HAP-1 (cell line): ENCODE measurements at regions not wholly inside any gene's neighbourhood (a gene's known extent, or its start where the extent isn't known, plus 50 kb on each side); places are given as distances from the start of the nearest gene placed in this dataset.
"Not testable (repeated sequence)": the region's sequence is repeated elsewhere in the genome, so short reads cannot be mapped to it uniquely, and the experiment has no call there.

Experiments
- DNase-seq, 2 experiments: peaks; one replicate each; pipeline ENCODE4 v3.0.0-alpha.2; 2016 to 2020; ENCODE audit warnings: low spot score in 2 of 2
- H3K27me3 ChIP-seq: fragments of 250-450 bp; sonication (Bioruptor Pico); 2 replicates; pipeline ENCODE4 v1.5.1; 2020; ENCODE audit warnings: low read depth, mild to moderate bottlenecking, moderate library complexity
- H3K36me3 ChIP-seq: fragments of 250-450 bp; sonication (Bioruptor Pico); replicated peaks from 2 replicates; pipeline ENCODE4 v1.5.1; 2020; ENCODE audit warnings: mild to moderate bottlenecking
- H3K4me1 ChIP-seq: fragments of 250-450 bp; sonication (Bioruptor Pico); 2 replicates; pipeline ENCODE4 v1.5.1; 2020; ENCODE audit warnings: mild to moderate bottlenecking
- H3K4me3 ChIP-seq: fragments of 250-450 bp; sonication (Bioruptor Pico); 2 replicates; pipeline ENCODE4 v1.5.1; 2020; ENCODE audit warnings: mild to moderate bottlenecking, moderate library complexity
- H3K9me3 ChIP-seq: fragments of 250-450 bp; sonication (Bioruptor Pico); 2 replicates; pipeline ENCODE4 v1.5.1; 2020; ENCODE audit warnings: mild to moderate bottlenecking, moderate library complexity
- in situ Hi-C: fragments of 300-500 bp; cut with MboI; formaldehyde crosslinking; loops from 3 replicates; pipeline ENCODE4 v1.14.3; 2020; ENCODE audit warnings: low sequenced_read_pairs, inconsistent platforms, mixed read lengths

DNA sequence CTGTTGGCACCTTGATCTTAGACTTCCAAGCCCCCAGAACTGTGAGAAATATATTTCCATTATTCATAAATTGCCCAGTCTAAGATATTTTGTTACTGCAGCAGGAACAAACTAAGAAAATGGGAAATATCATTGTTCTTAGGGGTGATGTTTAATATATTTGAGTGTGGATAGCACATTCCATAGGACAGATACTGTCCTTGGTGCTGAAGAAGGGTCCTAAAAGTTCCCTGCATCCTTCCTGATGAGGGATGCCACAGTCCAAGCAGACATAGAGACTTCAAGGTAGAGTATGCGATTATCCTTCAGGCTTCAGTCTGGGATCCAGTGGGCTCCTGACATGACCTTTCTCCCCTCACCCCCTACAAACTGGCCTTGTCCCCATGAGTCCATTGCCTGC, 689.0 kb downstream of the TDRD15 start:
- Histone ChIP-seq H3K9me3 (no peaks in the 10 kb centered on the region), H3K4me1 (no peaks in the 10 kb centered on the region), H3K36me3 (no peaks in the 10 kb centered on the region), H3K4me3 (no peak overlapping the region), H3K27me3 (no peaks in the 10 kb centered on the region)
- no peak for DNase-seq
- in situ Hi-C loops: no loop called here

DNA sequence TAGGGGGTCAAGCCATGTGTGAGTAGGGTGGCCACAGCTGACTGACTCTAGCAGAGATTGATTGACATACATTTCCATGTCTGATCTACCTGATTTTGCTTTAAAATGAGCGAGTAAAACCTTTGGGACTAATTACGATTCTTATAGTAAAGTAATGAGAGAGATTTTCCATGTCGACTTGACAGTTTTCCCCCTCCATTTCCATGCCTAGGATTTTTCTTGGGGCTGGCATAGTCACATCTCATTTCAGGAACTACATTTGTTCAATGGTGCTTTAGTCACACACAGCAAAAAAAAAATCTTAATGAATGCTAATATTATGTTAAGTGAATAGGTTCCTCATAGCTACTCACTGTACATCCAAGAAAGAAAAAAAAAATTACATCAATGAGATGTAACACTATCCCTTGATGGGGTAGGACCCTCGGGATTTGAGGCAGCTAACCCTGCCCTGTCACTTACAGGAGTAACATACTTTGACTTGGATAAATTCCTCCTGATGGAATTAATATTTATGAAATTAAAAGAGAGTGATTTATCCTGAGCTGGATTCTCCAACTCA, 690.9 kb downstream of the TDRD15 start:
- no peak for DNase-seq
- Histone ChIP-seq H3K27me3 (no peaks in the 10 kb centered on the region), H3K4me1 (no peaks in the 10 kb centered on the region), H3K9me3 (no peaks in the 10 kb centered on the region), H3K36me3 (no peaks in the 10 kb centered on the region), H3K4me3 (no peak overlapping the region)
- in situ Hi-C loops: no loop called here

DNA sequence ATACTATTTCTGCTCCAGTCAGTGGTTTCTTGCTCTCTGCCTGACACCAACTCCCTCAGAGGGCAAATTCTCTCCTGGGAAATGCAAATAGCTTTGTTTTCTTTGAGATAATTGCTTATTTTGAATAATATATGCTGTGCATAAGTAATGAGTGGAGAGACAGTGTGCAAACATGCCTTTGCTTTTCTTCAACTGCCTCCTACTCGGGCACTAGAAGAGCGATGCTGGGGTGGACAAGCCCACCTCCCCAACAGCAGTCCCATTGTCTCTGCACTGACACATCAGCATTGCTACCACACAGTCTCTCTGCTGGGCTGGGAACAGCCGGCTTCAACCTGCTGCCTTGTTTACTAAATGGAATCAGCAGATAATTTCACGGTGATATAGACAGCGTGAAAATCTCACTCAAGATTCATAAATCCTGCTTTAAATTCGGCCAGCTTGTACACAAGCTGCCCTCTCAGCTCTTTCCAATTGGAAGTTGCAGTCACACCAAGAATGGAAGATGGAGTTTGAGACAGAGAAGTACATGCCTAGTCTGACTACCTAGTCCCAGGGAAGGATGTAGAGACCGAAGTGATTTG, 694.5 kb downstream of the TDRD15 start:
- H3K27me3 ChIP-seq: no peaks in the 10 kb centered on the region
- no peak for DNase-seq
- no peaks in the 10 kb centered on the region for H3K36me3 ChIP-seq
- in situ Hi-C loops: no loop called here
- H3K4me1 ChIP-seq: peaks cover 11% of the 10 kb centered on the region
- H3K9me3 ChIP-seq: no peaks in the 10 kb centered on the region
- no peak overlapping the region for H3K4me3 ChIP-seq

DNA sequence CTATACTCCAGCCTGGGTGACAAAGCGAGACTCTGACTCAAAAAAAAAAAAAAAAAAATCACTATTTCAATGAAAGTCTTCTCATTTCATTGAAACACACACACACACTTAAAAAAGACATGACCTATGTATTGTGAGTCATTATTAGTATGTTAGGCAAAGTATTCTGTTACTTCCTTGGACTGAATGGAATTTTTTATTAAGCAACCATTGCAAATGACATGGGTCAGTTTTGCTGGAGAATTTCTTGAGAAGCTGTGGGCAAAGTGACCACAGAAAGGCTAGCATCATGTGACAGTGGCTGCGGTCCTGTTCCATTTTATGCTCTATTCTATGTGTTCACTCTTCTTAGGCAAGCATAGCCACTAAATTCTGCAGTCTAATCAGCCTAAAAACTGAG, 695.7 kb downstream of the TDRD15 start:
- H3K27me3 ChIP-seq: no peaks in the 10 kb centered on the region
- peaks cover 11% of the 10 kb centered on the region for H3K4me1 ChIP-seq
- no peaks in the 10 kb centered on the region for H3K36me3 ChIP-seq
- DNase-seq: no peak
- no peak overlapping the region for H3K4me3 ChIP-seq
- H3K9me3 ChIP-seq: no peaks in the 10 kb centered on the region
- in situ Hi-C loops: no loop called here

DNA sequence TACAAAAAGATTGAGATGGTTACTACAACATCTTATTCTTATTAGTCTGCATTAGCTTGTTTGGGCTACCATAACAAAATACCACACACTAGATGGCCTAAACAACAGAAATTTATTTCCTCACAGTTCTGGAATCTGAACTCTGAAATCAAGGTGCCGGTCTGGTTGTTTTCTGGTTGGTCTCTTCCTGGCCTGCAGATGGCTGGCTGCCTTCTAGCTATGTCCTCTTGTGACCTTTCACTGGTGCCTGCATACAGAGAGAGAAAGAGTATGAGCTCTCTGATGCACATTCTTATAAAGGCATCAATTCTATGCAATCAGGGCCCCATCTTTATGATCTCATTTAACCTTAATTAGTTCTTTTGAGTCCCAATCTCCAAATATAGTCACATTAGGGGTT, 696.5 kb downstream of the TDRD15 start:
- Histone ChIP-seq H3K4me3 (no peak overlapping the region), H3K4me1 (peaks cover 11% of the 10 kb centered on the region), H3K9me3 (no peaks in the 10 kb centered on the region), H3K36me3 (no peaks in the 10 kb centered on the region), H3K27me3 (no peaks in the 10 kb centered on the region)
- in situ Hi-C loops: no loop called here
- no peak for DNase-seq

DNA sequence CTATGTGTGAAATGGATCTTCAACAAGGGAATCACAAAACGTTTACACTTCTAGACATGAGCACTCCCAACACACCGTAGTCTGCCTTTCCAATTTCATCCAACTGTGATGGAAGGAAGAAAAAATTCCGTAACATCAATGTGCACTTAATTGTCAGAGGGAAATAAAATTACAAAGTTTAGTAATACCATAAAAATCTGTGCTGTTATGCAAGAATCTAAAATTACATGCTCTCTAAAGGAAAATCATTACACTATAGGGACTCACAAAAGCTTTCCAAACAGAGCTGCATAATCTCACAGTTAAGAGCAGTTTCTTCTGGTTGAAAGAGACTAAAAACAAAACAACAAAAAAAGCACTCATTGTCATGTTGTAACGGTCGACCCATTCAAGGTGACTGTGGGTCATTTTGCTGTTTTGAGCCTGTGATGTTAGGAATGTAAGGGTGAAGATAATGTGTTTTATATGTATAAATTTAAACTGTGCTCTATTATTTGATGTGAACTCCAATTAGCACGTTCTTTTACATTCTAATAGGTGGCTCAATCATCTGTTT, 698.0 kb downstream of the TDRD15 start:
- Histone ChIP-seq H3K27me3 (no peaks in the 10 kb centered on the region), H3K4me3 (no peak overlapping the region), H3K4me1 (peaks cover 11% of the 10 kb centered on the region), H3K36me3 (no peaks in the 10 kb centered on the region), H3K9me3 (no peaks in the 10 kb centered on the region)
- in situ Hi-C loops: no loop called here
- DNase-seq: peak; percentile 28 to 81

DNA sequence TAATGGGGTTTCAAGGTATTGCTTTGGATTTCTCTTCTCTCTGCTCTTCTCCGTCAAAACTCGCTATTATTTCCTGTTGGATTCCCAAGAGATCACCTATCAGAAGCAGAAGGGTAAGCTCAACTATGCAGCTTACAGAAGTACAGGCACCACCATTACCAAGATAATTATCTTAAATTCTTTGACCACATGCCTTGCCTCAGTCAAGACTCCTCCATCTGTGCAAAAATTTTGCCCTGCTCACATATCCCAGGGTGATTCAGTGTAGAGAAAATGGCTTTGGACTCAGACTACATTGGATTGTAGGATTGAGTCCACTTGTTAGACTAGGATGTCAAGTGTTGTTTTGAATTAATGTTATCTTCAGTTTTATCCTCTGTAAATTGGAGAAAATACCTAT, 698.7 kb downstream of the TDRD15 start:
- H3K9me3 ChIP-seq: no peaks in the 10 kb centered on the region
- H3K36me3 ChIP-seq: no peaks in the 10 kb centered on the region
- H3K27me3 ChIP-seq: no peaks in the 10 kb centered on the region
- peaks cover 11% of the 10 kb centered on the region for H3K4me1 ChIP-seq
- in situ Hi-C loops: no loop called here
- DNase-seq: no peak
- H3K4me3 ChIP-seq: no peak overlapping the region

DNA sequence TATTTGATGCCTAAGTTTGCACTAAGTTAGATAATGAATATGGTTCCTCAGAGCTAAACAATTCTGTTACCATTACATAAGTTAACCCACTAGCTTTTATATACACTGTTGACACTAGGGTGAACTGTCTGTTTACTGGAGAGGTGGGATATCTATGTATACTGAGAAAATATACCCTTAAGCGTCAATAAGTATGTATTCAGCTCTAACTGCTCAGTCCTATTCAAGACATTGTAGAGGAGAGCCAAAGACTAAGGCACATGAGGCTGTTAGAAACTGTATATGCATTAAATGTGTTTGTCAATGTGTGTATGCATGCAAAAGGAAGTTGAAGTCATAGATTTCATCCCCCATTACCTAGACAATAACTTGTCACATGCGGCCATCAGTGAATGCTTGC, 710.0 kb downstream of the TDRD15 start:
- Histone ChIP-seq H3K36me3 (no peaks in the 10 kb centered on the region), H3K4me3 (no peak overlapping the region), H3K4me1 (no peaks in the 10 kb centered on the region), H3K9me3 (no peaks in the 10 kb centered on the region), H3K27me3 (no peaks in the 10 kb centered on the region)
- no peak for DNase-seq
- in situ Hi-C loops: no loop called here

DNA sequence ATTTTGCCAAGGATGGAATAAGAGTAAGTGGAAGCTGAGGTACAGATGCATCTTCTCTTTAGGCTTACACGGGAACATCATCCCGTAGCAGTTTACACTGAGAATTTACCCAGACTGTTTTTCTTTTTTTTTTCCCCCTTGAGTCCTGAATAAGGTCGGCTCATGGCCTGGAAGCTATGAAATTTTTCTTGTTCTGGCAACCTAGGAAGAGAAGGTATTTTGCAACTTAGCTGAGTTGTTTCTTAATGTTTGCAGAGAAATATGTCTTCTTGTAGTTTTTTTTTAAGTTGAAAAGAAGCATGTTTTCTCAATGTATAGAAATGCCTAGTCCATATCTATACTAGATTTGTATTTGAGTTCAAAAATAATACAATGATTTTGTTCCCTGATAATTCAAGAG, 712.5 kb downstream of the TDRD15 start:
- H3K9me3 ChIP-seq: no peaks in the 10 kb centered on the region
- no peaks in the 10 kb centered on the region for H3K27me3 ChIP-seq
- H3K4me3 ChIP-seq: no peak overlapping the region
- in situ Hi-C loops: no loop called here
- no peaks in the 10 kb centered on the region for H3K36me3 ChIP-seq
- H3K4me1 ChIP-seq: peaks cover 6% of the 10 kb centered on the region
- no peak for DNase-seq

DNA sequence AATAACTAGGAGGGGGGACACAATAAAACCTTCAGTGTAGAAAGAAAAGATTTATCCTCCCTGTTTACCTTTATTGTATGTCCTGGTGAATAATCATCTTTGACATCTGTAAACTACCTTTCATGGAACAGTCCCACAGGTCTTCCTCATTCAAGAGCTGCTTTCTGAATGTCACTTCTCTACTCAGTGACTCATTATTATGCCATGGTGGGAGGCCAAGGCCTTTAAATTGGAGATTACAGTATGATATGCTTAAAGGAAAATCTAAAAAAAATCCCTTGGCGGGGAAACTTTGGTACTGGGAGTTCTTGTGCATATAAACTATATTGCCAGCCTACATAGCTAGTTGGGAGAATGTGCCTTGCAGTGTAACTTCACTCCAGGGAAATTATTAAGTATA, 713.0 kb downstream of the TDRD15 start:
- H3K4me3 ChIP-seq: no peak overlapping the region
- H3K4me1 ChIP-seq: peaks cover 6% of the 10 kb centered on the region
- no peaks in the 10 kb centered on the region for H3K9me3 ChIP-seq
- no peaks in the 10 kb centered on the region for H3K36me3 ChIP-seq
- DNase-seq: no peak
- in situ Hi-C loops: no loop called here
- no peaks in the 10 kb centered on the region for H3K27me3 ChIP-seq

DNA sequence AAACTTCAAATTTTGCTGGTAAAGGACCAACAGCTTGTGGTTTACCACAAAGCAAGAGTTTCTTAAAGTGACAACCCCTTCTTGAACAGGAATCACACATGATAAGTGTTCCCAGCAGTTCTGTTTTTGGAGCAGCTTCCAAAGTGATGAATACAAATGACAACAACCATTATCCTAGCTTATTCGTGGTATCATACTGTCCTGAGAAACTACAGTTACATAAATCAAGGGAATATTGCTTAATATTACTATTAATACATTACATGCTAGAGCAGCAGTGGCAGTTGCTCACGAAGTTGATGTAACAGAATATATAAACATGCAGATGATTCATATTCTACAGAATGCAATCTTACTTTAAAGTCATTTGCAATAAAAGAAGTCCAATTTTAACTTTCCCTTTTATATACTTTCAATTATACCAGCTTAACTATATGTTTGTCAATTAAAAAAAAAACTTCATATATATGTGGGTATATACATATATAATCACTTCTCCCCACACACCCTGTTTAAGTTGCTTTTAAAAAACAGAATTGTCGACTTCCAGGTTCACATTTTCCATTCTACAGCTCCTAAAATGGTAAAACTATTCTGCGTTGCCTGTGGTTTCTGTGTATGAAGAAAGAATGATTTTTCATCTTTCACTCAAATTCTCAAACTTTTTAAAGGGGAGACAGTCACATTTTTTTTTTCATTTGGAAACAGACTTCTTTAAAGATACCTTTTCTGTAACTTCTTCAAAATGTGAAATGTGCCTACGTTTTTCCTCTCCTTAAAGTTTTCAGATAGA, 713.6 kb downstream of the TDRD15 start:
- Histone ChIP-seq H3K4me1 (peaks cover 6% of the 10 kb centered on the region), H3K4me3 (no peak overlapping the region), H3K36me3 (no peaks in the 10 kb centered on the region), H3K27me3 (no peaks in the 10 kb centered on the region), H3K9me3 (no peaks in the 10 kb centered on the region)
- no peak for DNase-seq
- in situ Hi-C loops: no loop called here

DNA sequence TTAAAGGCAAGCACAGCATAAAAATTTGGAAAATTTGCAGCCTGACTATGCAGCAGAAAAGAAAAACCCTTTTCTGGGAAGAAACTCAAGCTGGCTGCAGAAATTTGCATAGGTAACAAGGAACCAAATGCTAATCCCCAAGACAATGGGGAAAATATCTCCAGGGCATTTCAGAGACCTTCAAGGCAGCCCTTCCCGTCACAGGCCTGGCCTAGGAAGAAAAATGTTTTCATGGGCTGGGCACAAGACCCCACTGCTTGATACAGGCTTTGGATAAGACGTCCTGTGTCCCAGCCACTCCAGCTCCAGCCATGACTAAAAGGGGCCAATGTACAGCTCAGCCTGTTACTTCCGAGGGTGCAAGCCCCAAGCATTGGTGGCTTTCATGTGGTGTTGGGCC, 717.6 kb downstream of the TDRD15 start:
- in situ Hi-C loops: no loop called here

DNA sequence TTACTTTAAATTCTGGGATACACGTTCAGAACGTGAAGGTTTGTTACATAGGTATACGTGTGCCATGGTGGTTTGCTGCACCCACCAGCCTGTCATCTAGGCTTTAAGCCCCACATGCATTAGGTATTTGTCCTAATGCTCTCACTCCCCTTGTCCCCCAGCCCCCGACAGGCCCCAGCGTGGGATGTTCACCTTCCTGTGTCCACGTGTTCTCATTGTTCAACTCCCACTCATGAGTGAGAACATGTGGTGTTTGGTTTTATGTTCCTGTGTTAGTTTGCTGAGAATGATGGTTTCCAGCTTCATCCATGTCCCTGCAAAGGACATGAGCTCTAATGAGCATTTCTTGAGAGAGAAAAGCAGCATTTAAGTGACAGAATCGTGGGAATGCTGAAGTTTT, 726.6 kb downstream of the TDRD15 start:
- DNase-seq, in situ Hi-C loops, H3K36me3 ChIP-seq: not testable (repeated sequence)

More for the DNA sequence above, 717.6 kb downstream of the TDRD15 start:
- Histone ChIP-seq H3K27me3 (no peaks in the 10 kb centered on the region), H3K4me3 (no peak overlapping the region), H3K4me1 (peaks cover 6% of the 10 kb centered on the region), H3K9me3 (no peaks in the 10 kb centered on the region), H3K36me3 (no peaks in the 10 kb centered on the region)
- peak; percentile 58 to 60 for DNase-seq

DNA sequence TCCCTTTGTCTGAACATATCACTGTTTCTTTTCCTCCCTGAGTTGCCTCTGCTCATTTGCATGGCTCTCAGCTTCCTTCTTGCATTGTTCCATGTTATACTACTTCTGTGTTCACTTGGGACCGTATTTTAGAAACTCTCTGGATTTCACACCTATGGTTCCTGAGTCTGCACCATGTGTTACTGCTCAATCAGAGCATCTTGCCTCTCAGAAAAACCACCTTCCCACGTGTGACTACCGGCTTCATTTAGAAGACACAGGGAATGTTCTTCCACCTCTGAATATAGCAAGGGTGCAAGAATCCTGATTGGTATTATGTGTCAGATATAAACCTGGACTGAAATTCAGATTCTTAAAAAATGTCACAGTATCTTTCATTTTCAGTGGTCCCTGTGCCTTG, 731.2 kb downstream of the TDRD15 start:
- in situ Hi-C loops: no loop called here
- Histone ChIP-seq H3K36me3 (no peaks in the 10 kb centered on the region), H3K4me3 (no peak overlapping the region), H3K9me3 (no peaks in the 10 kb centered on the region), H3K27me3 (no peaks in the 10 kb centered on the region), H3K4me1 (no peaks in the 10 kb centered on the region)
- DNase-seq: no peak

More for the DNA sequence above, 726.6 kb downstream of the TDRD15 start:
- not testable (repeated sequence) for H3K4me3 ChIP-seq, H3K9me3 ChIP-seq, H3K27me3 ChIP-seq, H3K4me1 ChIP-seq
